B cell (primary cell): ENCODE measurements at regions not wholly inside any gene's neighbourhood (a gene's known extent, or its start where the extent isn't known, plus 50 kb on each side); places are given as distances from the start of the nearest gene placed in this dataset.

Experiments
- ATAC-seq: fragments of 200-7000 bp; cut with Tn5 transposase; one replicate; pipeline ENCODE4 v1.10.0; 2021; ENCODE audit warnings: low read depth, mild to moderate bottlenecking, moderate number of reproducible peaks, moderate library complexity
- CTCF ChIA-PET: fragments of 350-600 bp; sonication (Branson Sonifier 250); formaldehyde crosslinking; loops from one replicate; lab custom pipeline; 2021; ENCODE audit warnings: antibody characterized with exemption, inconsistent platforms; lab: Charles Lee
- POLR2A ChIA-PET: fragments of 350-600 bp; sonication (Branson Sonifier 250); formaldehyde crosslinking; loops from one replicate; lab custom pipeline; 2021; ENCODE audit warnings: antibody characterized with exemption; lab: Charles Lee
- DNase-seq: peaks from one replicate; pipeline ENCODE4 v3.0.0; 2013
- H2AFZ ChIP-seq: 2 replicates; pipeline ENCODE4 v1.6.1; 2012; ENCODE audit warnings: mild to moderate bottlenecking, low read depth, low read length; ENCODE audit not compliant: insufficient read depth, poor library complexity, severe bottlenecking
- H3K27ac ChIP-seq, 2 donors: 1 replicate in 1 of 2; 2 replicates in 1 of 2; pipeline ENCODE4 v1.5.1; 2012 to 2013; ENCODE audit warnings: low read length in 2 of 2, mild to moderate bottlenecking in 2 of 2, moderate library complexity in 1 of 2
- H3K27me3 ChIP-seq, 4 experiments: fragments of 200-600 bp in 1 of 4; sonication (generic) in 1 of 4; replicated peaks in 1 of 4; 1 replicate in 2 of 4; 2 replicates in 2 of 4; pipeline versions ENCODE4 v1.6.1 to v1.7.0; 2013 to 2016; ENCODE audit warnings: low read length in 3 of 4, mild to moderate bottlenecking in 2 of 4, mixed read lengths in 1 of 4, moderate library complexity in 1 of 4; ENCODE audit not compliant: insufficient read depth in 4 of 4, control insufficient read depth in 3 of 4; ENCODE audit errors: control extremely low read depth in 1 of 4
- H3K36me3 ChIP-seq, 2 experiments: replicated peaks in 1 of 2; 1 replicate in 1 of 2; 2 replicates in 1 of 2; pipeline versions ENCODE4 v1.6.1 to v1.7.1; 2013; ENCODE audit warnings: low read length in 1 of 2; ENCODE audit not compliant: insufficient read depth in 2 of 2, control insufficient read depth in 1 of 2; ENCODE audit errors: control extremely low read depth in 1 of 2, extremely low read depth in 1 of 2
- H3K4me1 ChIP-seq, 2 donors: fragments of 200-600 bp in 1 of 2; sonication (generic) in 1 of 2; 1 replicate in 1 of 2; 2 replicates in 1 of 2; pipeline versions ENCODE4 v1.5.1 to v1.6.1; 2013 to 2017; ENCODE audit warnings: low read length in 2 of 2; ENCODE audit not compliant: control insufficient read depth in 2 of 2, insufficient read depth in 2 of 2
- H3K4me2 ChIP-seq: replicated peaks from 2 replicates; pipeline ENCODE3; 2012; ENCODE audit warnings: mild to moderate bottlenecking, low read depth, low read length; ENCODE audit not compliant: poor library complexity, severe bottlenecking
- H3K4me3 ChIP-seq, 5 experiments: fragments of 200-600 bp in 1 of 5; sonication (generic) in 1 of 5; 1 replicate in 3 of 5; 2 replicates in 2 of 5; pipeline versions ENCODE4 v1.5.1 to v1.7.0; 2011 to 2016; ENCODE audit warnings: low read length in 4 of 5, mild to moderate bottlenecking in 4 of 5, low read depth in 2 of 5, control low read depth in 1 of 5, moderate library complexity in 1 of 5; ENCODE audit not compliant: insufficient read depth in 1 of 5; ENCODE audit errors: control extremely low read depth in 1 of 5, extremely low read depth in 1 of 5
- H3K79me2 ChIP-seq: fragments of 200-600 bp; sonication (generic); one replicate; pipeline ENCODE4 v1.6.0; 2016; ENCODE audit warnings: low read length; ENCODE audit not compliant: control insufficient read depth, insufficient read depth
- H3K9ac ChIP-seq: fragments of 200-600 bp; sonication (generic); 2 replicates; pipeline ENCODE4 v1.6.1; 2017; ENCODE audit warnings: mild to moderate bottlenecking, low read length, moderate library complexity
- H3K9me3 ChIP-seq, 3 donors: one replicate each; pipeline versions ENCODE4 v1.6.1 to v1.7.1; 2013; ENCODE audit warnings: low read length in 2 of 3; ENCODE audit not compliant: control insufficient read depth in 2 of 3, insufficient read depth in 1 of 3; ENCODE audit errors: control extremely low read depth in 1 of 3
- H4K20me1 ChIP-seq: 2 replicates; pipeline ENCODE4 v1.6.0; 2012; ENCODE audit warnings: mild to moderate bottlenecking, low read length; ENCODE audit not compliant: insufficient read depth, control insufficient read depth, poor library complexity, severe bottlenecking
- H3K27ac Mint-ChIP-seq: one replicate; pipeline ENCODE4 v1.8.0; 2021; ENCODE audit warnings: mixed read lengths
- H3K27me3 Mint-ChIP-seq: one replicate; pipeline ENCODE4 v1.8.0; 2021; ENCODE audit warnings: mixed read lengths
- H3K4me1 Mint-ChIP-seq: one replicate; pipeline ENCODE4 v1.8.0; 2021; ENCODE audit warnings: mixed read lengths
- H3K4me3 Mint-ChIP-seq: one replicate; pipeline ENCODE4 v1.8.0; 2021; ENCODE audit warnings: mixed read lengths
- H3K9me3 Mint-ChIP-seq: one replicate; pipeline ENCODE4 v1.8.0; 2022; ENCODE audit warnings: mixed read lengths; ENCODE audit not compliant: insufficient read depth
- EZH2 ChIP-seq: IDR thresholded peaks from 2 replicates; pipeline ENCODE4 v1.6.1; 2012; ENCODE audit warnings: borderline replicate concordance, low read depth, mild to moderate bottlenecking, moderate library complexity, low read length; ENCODE audit not compliant: insufficient read depth, poor library complexity, severe bottlenecking
- WGBS: methylation state at CpG from one replicate; pipeline ENCODE4 v1.1.5; 2013; ENCODE audit warnings: missing lambda C conversion rate; ENCODE audit not compliant: insufficient coverage; 5-methylcytosine and 5-hydroxymethylcytosine counted together
- intact Hi-C: fragments of 100-400 bp; cut with micrococcal nuclease; formaldehyde crosslinking; loops from one replicate; pipeline ENCODE4 v1.10.0; 2022
- TF ChIP-seq, protein P1 (sequence below): fragments of 200-600 bp; IDR thresholded peaks from one replicate; pipeline ENCODE4 v1.8.0; 2022; ENCODE audit warnings: antibody characterized with exemption, mild to moderate bottlenecking

DNA sequence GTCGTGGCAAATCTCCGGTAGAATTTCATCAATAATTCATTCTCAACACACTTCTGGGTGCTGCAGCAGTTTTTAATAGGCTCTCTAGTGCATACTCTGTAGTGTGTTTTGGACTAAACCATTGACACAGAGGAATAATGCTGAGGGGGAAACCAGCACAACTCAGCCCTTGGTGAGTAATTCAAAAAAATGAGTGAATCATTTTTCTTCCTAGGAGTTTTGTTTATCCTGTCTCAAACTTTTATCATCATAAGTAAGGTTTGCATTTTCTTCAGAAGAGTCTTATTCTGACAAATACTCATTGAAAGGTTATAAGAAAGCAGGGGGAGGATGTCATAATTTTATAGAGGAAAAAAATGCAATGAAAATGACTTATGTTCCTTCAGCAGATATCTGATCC lies 2542.7 kb downstream of the PCDH7 start:
- ATAC-seq = no peak
- Histone ChIP-seq H3K4me2 (no peak overlapping the region), H3K9me3 (no peaks in the 10 kb centered on the region), H3K9ac (no peak overlapping the region), H4K20me1 (no peaks in the 10 kb centered on the region), H3K36me3 (no peaks in the 10 kb centered on the region), H3K4me1 (no peaks in the 10 kb centered on the region), H3K79me2 (no peaks in the 10 kb centered on the region), H3K4me3 (no peak overlapping the region), H3K27me3 (no peaks in the 10 kb centered on the region), H3K27ac (no peak overlapping the region), H2AFZ (no peak overlapping the region)
- intact Hi-C loops = no loop called here
- H3K27me3 Mint-ChIP-seq = no peaks in the 10 kb centered on the region
- H3K4me1 Mint-ChIP-seq = no peaks in the 10 kb centered on the region
- WGBS = no CpG with 5 or more reads among the region's 2 CpGs
- H3K4me3 Mint-ChIP-seq = no peak overlapping the region
- H3K9me3 Mint-ChIP-seq = peaks cover 3% of the 10 kb centered on the region
- H3K27ac Mint-ChIP-seq = no peak overlapping the region
- TF ChIP-seq, protein P1, sequence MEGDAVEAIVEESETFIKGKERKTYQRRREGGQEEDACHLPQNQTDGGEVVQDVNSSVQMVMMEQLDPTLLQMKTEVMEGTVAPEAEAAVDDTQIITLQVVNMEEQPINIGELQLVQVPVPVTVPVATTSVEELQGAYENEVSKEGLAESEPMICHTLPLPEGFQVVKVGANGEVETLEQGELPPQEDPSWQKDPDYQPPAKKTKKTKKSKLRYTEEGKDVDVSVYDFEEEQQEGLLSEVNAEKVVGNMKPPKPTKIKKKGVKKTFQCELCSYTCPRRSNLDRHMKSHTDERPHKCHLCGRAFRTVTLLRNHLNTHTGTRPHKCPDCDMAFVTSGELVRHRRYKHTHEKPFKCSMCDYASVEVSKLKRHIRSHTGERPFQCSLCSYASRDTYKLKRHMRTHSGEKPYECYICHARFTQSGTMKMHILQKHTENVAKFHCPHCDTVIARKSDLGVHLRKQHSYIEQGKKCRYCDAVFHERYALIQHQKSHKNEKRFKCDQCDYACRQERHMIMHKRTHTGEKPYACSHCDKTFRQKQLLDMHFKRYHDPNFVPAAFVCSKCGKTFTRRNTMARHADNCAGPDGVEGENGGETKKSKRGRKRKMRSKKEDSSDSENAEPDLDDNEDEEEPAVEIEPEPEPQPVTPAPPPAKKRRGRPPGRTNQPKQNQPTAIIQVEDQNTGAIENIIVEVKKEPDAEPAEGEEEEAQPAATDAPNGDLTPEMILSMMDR = no peak
- TF ChIP-seq EZH2 = no peak
- CTCF ChIA-PET = no interaction called here
- DNase-seq = no peak
- POLR2A ChIA-PET = no interaction called here

DNA sequence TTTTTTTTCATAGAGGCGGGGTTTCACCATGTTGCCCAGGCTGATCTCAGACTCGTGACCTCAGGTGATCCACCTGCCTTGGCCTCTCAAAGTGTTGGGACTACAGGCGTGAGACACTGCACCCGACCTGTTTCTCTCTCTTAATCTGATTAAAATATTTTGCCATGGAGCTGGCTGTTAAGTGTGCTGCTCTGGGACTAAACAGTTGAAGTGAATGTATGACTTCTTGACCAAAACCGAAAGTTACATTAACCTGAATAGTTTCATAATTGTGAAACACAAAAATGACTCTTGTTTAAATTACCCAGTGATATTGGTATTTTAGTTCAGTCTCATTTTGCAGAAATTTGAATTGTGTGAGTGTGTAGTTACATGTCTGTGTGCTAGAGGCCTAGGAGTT lies 2548.6 kb downstream of the PCDH7 start:
- H3K4me2 ChIP-seq = no peak overlapping the region
- H3K4me3 ChIP-seq = no peak overlapping the region
- no peaks in the 10 kb centered on the region for H3K36me3 ChIP-seq
- H4K20me1 ChIP-seq = no peaks in the 10 kb centered on the region
- ATAC-seq = no peak
- Mint-ChIP-seq H3K4me3 (no peak overlapping the region), H3K4me1 (no peaks in the 10 kb centered on the region), H3K27me3 (no peaks in the 10 kb centered on the region), H3K9me3 (no peaks in the 10 kb centered on the region), H3K27ac (no peak overlapping the region)
- ChIA-PET POLR2A (no interaction called here), CTCF (no interaction called here)
- H3K27me3 ChIP-seq = no peaks in the 10 kb centered on the region
- TF ChIP-seq, protein P1 = no peak
- TF ChIP-seq EZH2 = no peak
- intact Hi-C loops = no loop called here
- peaks cover 0 to 2% (median 0%) of the 10 kb centered on the region in 3 donors for H3K9me3 ChIP-seq
- no peak overlapping the region for H2AFZ ChIP-seq
- no peak for DNase-seq
- H3K4me1 ChIP-seq = no peaks in the 10 kb centered on the region
- 100% methylated on average over 1 of the region's 5 CpGs for WGBS
- no peaks in the 10 kb centered on the region for H3K79me2 ChIP-seq
- H3K9ac ChIP-seq = no peak overlapping the region
- H3K27ac ChIP-seq = no peak overlapping the region
